GM10266 (cell line): ENCODE measurements at regions not wholly inside any gene's neighbourhood (a gene's known extent, or its start where the extent isn't known, plus 50 kb on each side); places are given as distances from the start of the nearest gene placed in this dataset.

Experiments used
- DNase-seq: peaks from one replicate; pipeline ENCODE4 v3.0.0; 2012; ENCODE audit errors: extremely low spot score
- TF ChIP-seq, protein P1 (sequence below): IDR thresholded peaks from 2 replicates; pipeline ENCODE4 v1.5.1; 2012; ENCODE audit warnings: mild to moderate bottlenecking, low read depth; ENCODE audit not compliant: control insufficient read depth, insufficient read depth; ENCODE audit errors: missing control alignments

DNA sequence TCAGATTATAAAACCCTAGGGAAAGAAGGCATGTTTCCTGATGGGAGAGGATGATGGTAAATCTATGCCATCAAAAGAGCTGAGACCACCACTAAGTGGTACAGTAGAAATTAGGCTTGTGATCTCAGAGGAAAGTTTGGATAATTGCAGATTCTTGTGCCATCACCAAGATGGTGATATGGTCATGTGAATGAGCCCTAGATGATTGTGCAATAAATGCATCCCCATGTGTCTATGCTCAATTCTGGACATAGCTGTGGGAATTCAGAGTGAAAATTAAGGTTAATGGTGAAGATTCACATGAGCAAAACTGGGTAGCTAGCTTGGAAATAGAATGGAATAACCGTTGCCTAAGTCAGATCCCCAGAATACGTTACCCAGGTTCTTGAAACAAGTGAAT is 496.1 kb upstream of the FSIP2 start:
- TF ChIP-seq, protein P1, sequence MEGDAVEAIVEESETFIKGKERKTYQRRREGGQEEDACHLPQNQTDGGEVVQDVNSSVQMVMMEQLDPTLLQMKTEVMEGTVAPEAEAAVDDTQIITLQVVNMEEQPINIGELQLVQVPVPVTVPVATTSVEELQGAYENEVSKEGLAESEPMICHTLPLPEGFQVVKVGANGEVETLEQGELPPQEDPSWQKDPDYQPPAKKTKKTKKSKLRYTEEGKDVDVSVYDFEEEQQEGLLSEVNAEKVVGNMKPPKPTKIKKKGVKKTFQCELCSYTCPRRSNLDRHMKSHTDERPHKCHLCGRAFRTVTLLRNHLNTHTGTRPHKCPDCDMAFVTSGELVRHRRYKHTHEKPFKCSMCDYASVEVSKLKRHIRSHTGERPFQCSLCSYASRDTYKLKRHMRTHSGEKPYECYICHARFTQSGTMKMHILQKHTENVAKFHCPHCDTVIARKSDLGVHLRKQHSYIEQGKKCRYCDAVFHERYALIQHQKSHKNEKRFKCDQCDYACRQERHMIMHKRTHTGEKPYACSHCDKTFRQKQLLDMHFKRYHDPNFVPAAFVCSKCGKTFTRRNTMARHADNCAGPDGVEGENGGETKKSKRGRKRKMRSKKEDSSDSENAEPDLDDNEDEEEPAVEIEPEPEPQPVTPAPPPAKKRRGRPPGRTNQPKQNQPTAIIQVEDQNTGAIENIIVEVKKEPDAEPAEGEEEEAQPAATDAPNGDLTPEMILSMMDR: no peak
- DNase-seq: no peak

DNA sequence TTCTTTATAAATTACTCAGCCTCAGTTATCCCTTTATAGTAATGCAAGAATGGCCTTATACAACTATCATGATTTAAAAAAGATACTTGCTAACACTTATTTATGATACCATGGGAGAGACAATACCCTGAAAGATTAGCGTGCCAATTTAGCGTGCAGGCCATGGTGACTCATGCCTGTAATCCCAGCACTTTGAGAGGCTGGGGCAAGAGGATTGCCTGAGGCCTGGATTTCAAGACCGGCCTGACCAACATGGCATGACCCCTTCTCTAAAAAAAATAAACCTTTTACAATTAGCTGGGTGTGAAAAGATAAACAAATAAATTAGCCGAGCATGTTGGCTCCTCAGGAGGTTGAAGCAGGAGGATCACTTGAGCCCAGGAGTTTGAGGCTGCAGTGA is 493.4 kb upstream of the FSIP2 start:
- TF ChIP-seq, protein P1: no peak
- no peak for DNase-seq

GRCh38 chr2:185245806-185246205 is 492.8 kb upstream of the FSIP2 start:
- TF ChIP-seq, protein P1: no peak
- DNase-seq: no peak

- DNase-seq: no peak
- TF ChIP-seq, protein P1: no peak
These were observed 491.9 kb upstream of the FSIP2 start for GRCh38 chr2:185246717-185247116.

DNA sequence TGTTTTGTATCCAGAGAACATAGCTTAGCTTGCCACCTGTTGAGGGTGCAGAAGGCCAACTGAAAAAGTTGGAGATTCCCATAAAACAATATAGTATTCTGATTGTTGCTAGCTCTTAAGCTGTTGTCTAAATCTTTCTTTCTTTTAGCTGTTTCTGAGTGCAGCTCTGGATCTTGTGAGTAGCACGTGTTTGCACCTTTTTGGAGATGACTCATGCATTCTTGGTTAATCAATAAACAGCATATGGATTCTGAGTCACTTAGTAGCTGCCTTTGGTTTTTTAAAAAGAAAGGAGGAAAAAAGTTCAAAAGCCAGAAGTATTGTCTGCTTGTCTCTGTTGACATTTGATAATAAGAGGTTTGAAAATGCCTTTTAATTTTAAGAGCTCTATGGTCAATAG is 483.0 kb upstream of the FSIP2 start:
- TF ChIP-seq, protein P1: no peak
- DNase-seq: no peak

DNA sequence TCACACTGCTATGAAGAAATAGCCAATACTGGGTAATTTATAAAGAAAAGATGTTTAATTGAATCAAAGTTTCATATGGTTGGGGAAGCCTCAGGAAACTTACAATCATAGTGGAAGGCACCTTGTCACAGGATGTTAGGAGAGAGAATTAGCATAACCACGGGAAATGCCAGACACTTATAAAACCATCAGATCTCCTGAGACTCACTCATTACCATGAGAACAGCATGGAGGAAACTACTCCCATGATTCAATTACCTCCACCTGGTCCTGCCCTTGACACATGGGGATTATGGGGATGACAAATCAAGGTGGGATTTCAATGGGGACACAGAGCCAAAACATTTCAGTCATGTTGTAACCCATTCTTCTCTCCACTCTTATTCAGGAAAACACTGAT is 472.9 kb upstream of the FSIP2 start:
- TF ChIP-seq, protein P1: no peak
- no peak for DNase-seq

DNA sequence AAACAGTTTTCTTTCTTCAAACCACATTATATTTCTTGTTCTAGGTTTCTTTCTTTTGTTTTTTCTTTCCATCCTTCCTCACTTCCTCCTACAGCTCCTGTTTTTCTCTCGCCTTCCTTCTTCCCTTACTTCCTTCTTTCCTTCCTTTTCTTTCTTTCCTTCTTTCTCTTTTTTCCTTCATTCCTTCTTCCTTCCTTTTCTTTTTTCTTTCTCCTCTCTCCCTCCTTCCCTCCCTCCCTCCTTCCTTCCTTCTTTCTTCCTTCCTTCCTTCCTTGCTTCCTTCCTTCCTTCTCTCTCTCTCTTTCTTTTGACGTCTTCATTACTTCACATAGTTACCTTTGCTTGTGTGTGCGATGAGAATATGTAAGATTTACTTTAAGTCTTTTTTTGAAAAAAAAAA is 470.0 kb upstream of the FSIP2 start:
- TF ChIP-seq, protein P1: no peak
- no peak for DNase-seq
